ENCODE measurements at regions not wholly inside any gene's neighbourhood (a gene's known extent, or its start where the extent isn't known, plus 50 kb on each side); places are given as distances from the start of the nearest gene placed in this dataset.

DNA sequence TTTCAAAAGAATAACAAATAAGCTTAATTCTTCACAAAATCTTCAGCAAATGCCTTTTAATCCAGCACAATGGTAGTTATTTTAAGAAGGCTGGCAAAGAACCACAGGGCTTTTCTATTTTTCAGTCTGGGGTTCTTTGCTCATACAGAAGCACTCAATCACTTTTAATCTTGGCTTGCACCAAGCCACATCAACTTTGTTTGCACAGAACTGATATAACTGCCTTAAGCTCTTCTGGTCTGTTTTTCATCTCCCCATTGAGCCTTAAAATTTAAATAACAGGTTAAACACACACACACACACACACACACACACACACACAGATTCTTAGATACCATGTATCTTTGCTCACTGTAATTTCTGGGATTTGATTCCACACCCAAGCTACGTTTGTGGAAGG, 377.0 kb downstream of the GATA3 start:
- TF ChIP-seq CTCF (IDR thresholded peaks at IDR 0.05) = no peak
- TF ChIP-seq POLR2A (IDR thresholded peaks at IDR 0.05) = no peak
- TF ChIP-seq POLR2AphosphoS5 (IDR thresholded peaks at IDR 0.05) = no peak
